ENCODE measurements at regions not wholly inside any gene's neighbourhood (a gene's known extent, or its start where the extent isn't known, plus 50 kb on each side); places are given as distances from the start of the nearest gene placed in this dataset.

DNA sequence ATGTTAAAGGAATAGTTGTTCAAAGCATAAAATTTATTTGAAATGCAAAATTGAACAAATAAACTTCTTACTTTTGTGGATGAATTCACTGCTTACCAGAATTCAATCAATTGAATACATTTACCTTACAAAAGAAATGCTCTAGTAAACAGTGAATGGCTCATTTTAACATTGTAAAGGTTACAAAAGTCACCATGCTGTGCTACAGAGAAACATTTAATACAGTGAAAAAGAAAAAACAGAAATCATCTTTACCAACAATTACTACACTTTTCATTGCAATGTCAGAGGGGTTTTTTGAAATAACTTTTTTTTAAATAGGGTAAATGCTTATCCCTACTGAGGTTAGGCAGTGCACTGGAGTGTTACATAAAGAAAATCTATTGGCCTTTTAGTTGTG, 853.0 kb downstream of the NCAM2 start:
- Histone ChIP-seq H3K4ac (replicated peaks; ENCODE audit: insufficient read length, low read depth, low read length) (no peak overlapping the region), H3K9me3 (ENCODE audit: insufficient read depth in 2 of 2, low read depth in 1 of 2, low read length in 1 of 2) (0 out of 4 replicates have a peak, but pooled peaks cover 0 to 2% of the 10 kb centered on the region in 2 experiments), H3K36me3 (ENCODE audit: control insufficient read depth in 2 of 4, insufficient read depth in 4 of 4, low read length in 3 of 4) (no peaks in the 10 kb centered on the region; a peak in 1 of 8 replicates), H3K79me2 (ENCODE audit: control insufficient read depth in 1 of 2, insufficient read depth in 2 of 2, low read length in 2 of 2) (no peaks in the 10 kb centered on the region), H3K9ac (replicated peaks in 1 of 4; ENCODE audit: extremely low read depth in 1 of 4, low read depth in 3 of 4, low read length in 3 of 4) (no peak overlapping the region), H2AFZ (ENCODE audit: low read length) (no peak overlapping the region), H3K23ac (ENCODE audit: insufficient read length) (no peak overlapping the region), H3K4me2 (ENCODE audit: insufficient read depth in 1 of 2, low read depth in 2 of 2, low read length in 2 of 2) (peak overlapping the region in 1 of 2 experiments; percentile 38; a peak in 1 of 4 replicates), H3K27me3 (replicated peaks in 1 of 4; ENCODE audit: control insufficient read depth in 3 of 4, extremely low read depth in 1 of 4, insufficient read depth in 3 of 4, low read length in 3 of 4) (no peaks in the 10 kb centered on the region), H4K5ac (ENCODE audit: insufficient read length, low read depth, low read length) (no peak overlapping the region), H2BK15ac (ENCODE audit: low read length) (no peak overlapping the region), H4K8ac (ENCODE audit: extremely low read depth, insufficient read depth, low read length) (no peak overlapping the region), H2AK5ac (ENCODE audit: low read depth, low read length) (no peak overlapping the region), H3K23me2 (ENCODE audit: low read depth, low read length) (no peaks in the 10 kb centered on the region), H2BK12ac (ENCODE audit: low read depth, low read length) (no peak overlapping the region), H4K91ac (replicated peaks; ENCODE audit: insufficient read length, low read length) (no peak overlapping the region), H3K79me1 (ENCODE audit: low read depth, low read length) (no peaks in the 10 kb centered on the region), H4K20me1 (replicated peaks in 1 of 2; ENCODE audit: control insufficient read depth in 1 of 2, insufficient read depth in 2 of 2, low read length in 2 of 2) (no peaks in the 10 kb centered on the region), H3K18ac (ENCODE audit: extremely low read depth, low read length) (no peak overlapping the region), H3K4me1 (replicated peaks in 1 of 4; ENCODE audit: control insufficient read depth in 3 of 4, insufficient read depth in 4 of 4, low read length in 3 of 4) (peaks cover 0 to 4% (median 3%) of the 10 kb centered on the region in 4 experiments; a peak in 3 of 7 replicates), H3K27ac (ENCODE audit: low read depth, low read length) (no peak overlapping the region), H2BK5ac (ENCODE audit: low read depth, low read length) (no peak overlapping the region), H3K56ac (replicated peaks; ENCODE audit: insufficient read length, low read depth, low read length) (no peak overlapping the region), H3K4me3 (ENCODE audit: extremely low read depth in 1 of 4, insufficient read depth in 2 of 4, low read depth in 3 of 4, low read length in 4 of 4) (peak overlapping the region in 1 of 4 experiments; percentile 23; a peak in 1 of 8 replicates), H2BK20ac (ENCODE audit: low read length) (no peak overlapping the region), H3K14ac (ENCODE audit: insufficient read length) (no peak overlapping the region), H2BK120ac (replicated peaks; ENCODE audit: low read depth, low read length) (no peak overlapping the region)
- CTCF ChIA-PET (ENCODE audit: partially characterized antibody) = no interaction called here
- no peak for DNase-seq (ENCODE audit: low read depth in 1 of 2, low spot score in 2 of 2)
- no peak for FAIRE-seq
- POLR2A ChIA-PET (ENCODE audit: partially characterized antibody) = no interaction called here
- TF ChIP-seq BCL11A (IDR thresholded peaks at IDR 0.05; ENCODE audit: low read depth in 2 of 2, low read length in 2 of 2) = no peak

Data from H1 (cell line).